Astrocyte of the spinal cord (primary cell): ENCODE measurements at regions not wholly inside any gene's neighbourhood (a gene's known extent, or its start where the extent isn't known, plus 50 kb on each side); places are given as distances from the start of the nearest gene placed in this dataset.

Source experiments
- DNase-seq: peaks from one replicate; pipeline ENCODE4 v3.0.0; 2011; ENCODE audit warnings: low read depth, low spot score
- H3K4me3 ChIP-seq: 2 replicates; pipeline ENCODE4 v1.5.1; 2011; ENCODE audit warnings: low read depth, mild to moderate bottlenecking, low read length, moderate library complexity
- in situ Hi-C: cut with HindIII; loops from 2 replicates; pipeline ENCODE4 v1.10.0; 2017; ENCODE audit warnings: low sequenced_read_pairs
- TF ChIP-seq, protein P1 (sequence below): IDR thresholded peaks from 2 replicates; pipeline ENCODE4 v1.5.1; 2012; ENCODE audit warnings: low read depth, mild to moderate bottlenecking, low read length, inconsistent platforms

- in situ Hi-C loops: no loop called here
- TF ChIP-seq, protein P1, sequence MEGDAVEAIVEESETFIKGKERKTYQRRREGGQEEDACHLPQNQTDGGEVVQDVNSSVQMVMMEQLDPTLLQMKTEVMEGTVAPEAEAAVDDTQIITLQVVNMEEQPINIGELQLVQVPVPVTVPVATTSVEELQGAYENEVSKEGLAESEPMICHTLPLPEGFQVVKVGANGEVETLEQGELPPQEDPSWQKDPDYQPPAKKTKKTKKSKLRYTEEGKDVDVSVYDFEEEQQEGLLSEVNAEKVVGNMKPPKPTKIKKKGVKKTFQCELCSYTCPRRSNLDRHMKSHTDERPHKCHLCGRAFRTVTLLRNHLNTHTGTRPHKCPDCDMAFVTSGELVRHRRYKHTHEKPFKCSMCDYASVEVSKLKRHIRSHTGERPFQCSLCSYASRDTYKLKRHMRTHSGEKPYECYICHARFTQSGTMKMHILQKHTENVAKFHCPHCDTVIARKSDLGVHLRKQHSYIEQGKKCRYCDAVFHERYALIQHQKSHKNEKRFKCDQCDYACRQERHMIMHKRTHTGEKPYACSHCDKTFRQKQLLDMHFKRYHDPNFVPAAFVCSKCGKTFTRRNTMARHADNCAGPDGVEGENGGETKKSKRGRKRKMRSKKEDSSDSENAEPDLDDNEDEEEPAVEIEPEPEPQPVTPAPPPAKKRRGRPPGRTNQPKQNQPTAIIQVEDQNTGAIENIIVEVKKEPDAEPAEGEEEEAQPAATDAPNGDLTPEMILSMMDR: no peak
Observed at GRCh38 chr2:146244830-146245229, 1600.0 kb upstream of the ACVR2A start.

GRCh38 chr2:146244131-146244530 lies 1600.7 kb upstream of the ACVR2A start:
- in situ Hi-C loops: no loop called here
- TF ChIP-seq, protein P1: no peak

More at GRCh38 chr2:146244830-146245229, 1600.0 kb upstream of the ACVR2A start:
- DNase-seq: no peak
- no peak overlapping the region for H3K4me3 ChIP-seq

GRCh38 chr2:146241023-146241422 lies 1603.8 kb upstream of the ACVR2A start:
- no peak overlapping the region for H3K4me3 ChIP-seq
- in situ Hi-C loops: no loop called here
- TF ChIP-seq, protein P1: no peak
- DNase-seq: no peak

More at GRCh38 chr2:146244131-146244530, 1600.7 kb upstream of the ACVR2A start:
- no peak overlapping the region for H3K4me3 ChIP-seq
- DNase-seq: no peak

DNA sequence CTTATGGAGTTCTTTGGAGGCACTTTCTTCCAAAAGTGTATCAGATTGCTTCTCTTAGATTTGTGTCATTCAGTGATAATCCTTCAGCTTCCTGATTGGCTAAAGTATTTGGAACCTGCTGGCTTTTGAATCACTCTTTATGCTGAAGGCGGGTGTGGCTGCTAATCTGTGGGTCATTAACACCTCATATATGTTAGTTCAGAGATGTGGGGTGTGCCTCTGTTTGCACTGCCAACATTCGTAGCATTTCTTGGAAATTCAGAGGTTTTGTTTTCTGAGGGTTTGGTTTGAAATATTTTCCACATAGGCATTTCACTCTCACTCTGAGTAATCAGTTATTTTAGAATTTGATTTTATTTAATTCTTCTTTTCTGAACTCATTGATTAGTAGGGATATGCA lies 1604.4 kb upstream of the ACVR2A start:
- TF ChIP-seq, protein P1: no peak
- no peak overlapping the region for H3K4me3 ChIP-seq
- DNase-seq: no peak
- in situ Hi-C loops: no loop called here

GRCh38 chr2:146239392-146240135 lies 1605.3 kb upstream of the ACVR2A start:
- in situ Hi-C loops: no loop called here
- peak; percentile 86 for DNase-seq
- H3K4me3 ChIP-seq: no peak overlapping the region
- TF ChIP-seq, protein P1: no peak

- in situ Hi-C loops: no loop called here
- TF ChIP-seq, protein P1: no peak
- no peak overlapping the region for H3K4me3 ChIP-seq
- DNase-seq: no peak
Observed at GRCh38 chr2:146238254-146238966, 1606.4 kb upstream of the ACVR2A start.
